NCI-H748 (cell line): ENCODE measurements at regions not wholly inside any gene's neighbourhood (a gene's known extent, or its start where the extent isn't known, plus 50 kb on each side); places are given as distances from the start of the nearest gene placed in this dataset.

Experiments
- DNase-seq: peaks from one replicate; lab custom pipeline; 2025; ENCODE audit not compliant: unreplicated experiment; lab: John Stamatoyannopoulos, UW

DNA sequence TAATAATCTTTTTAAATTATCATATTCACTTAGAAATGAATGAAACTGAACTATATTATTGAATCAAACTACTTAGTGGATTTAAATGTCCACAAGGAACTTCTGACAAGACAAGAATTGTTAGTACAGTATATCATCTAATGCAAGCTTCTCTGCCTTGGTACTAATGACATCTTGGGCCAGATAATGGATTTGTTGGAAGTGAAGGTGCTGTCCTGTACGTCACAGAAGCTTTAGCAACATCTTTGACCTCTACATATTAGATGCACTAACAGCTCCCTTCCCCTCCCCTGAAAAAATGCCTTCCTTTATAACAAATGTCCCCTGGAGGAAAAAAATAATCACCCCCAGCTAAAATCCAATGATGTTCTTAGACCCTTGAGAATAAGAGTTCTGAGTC, 695.8 kb upstream of the EYS start:
- DNase-seq: no peak

DNA sequence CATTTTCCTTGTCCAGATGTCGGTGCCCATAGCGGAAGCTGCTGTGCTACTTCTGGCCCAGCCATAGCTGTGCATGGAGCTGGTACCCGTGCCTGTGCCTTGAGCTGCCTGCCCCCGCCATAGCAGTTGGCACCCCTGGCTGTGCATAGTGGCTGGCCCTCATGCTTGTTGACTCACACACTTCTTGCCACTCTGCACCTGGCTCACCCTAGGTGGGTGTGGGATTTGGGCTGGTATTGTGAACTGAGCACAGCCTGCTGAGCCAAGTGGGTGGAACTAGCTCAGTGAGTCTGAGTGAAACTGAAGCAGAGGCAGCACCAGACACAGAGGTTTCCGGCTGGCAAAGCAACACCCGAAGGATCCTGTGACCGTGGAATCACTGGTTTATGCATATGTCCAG, 689.5 kb upstream of the EYS start:
- DNase-seq: peak; percentile 12

DNA sequence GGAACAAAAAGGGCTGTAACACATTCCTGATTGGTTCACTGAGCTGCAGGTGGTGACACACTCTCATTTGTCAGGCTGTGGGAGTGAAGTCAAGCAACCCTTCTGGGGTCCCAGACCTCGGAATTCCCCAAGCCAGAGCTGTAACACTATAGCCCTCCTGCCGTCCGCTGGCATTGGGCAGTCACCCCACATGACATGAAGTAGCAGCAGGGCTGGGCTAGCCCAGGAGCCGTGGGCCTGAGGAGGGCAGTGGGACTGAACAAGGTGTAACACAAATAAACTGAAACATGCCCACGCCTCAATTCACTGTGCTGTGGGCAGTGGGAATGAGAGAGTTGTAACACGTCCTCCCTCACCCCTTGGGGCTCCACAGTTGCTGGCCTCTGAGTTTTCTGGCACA, 689.1 kb upstream of the EYS start:
- no peak for DNase-seq

DNA sequence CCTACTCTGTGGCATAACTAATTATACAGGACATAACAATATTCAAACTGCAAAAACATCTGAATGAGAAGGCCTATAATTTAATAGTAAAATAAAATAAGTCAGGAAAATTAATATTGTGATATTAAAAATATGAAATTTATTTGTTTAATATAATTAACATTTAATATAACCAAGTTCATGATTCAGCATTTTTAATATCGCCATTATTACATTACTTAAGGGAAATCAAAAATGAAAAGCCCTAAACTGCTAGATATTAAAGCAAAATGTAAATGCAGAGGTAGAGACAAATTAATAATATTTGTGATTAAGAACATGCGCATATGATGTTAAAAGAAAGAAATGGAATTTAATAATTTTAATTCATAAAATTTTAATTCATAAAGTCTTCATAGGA, 683.4 kb upstream of the EYS start:
- DNase-seq: no peak

DNA sequence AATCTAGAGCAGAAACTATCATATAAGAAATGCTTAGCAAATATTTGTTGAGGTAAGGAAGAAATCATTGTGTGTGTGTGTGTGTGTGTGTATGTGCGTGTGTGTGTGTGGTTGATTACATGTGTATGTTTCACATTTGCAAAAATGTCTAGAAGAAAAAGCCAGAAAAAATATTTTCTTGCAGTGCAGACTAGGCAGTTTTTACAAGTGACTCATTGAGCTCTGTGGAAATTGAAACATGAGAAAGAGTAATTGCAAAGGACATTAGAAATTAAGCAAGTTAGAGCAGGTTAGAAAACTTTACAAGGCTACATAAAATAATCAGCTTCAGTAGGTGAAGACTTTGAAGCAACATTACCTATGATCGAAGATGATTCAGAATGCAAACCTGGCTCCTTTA, 669.0 kb upstream of the EYS start:
- no peak for DNase-seq

DNA sequence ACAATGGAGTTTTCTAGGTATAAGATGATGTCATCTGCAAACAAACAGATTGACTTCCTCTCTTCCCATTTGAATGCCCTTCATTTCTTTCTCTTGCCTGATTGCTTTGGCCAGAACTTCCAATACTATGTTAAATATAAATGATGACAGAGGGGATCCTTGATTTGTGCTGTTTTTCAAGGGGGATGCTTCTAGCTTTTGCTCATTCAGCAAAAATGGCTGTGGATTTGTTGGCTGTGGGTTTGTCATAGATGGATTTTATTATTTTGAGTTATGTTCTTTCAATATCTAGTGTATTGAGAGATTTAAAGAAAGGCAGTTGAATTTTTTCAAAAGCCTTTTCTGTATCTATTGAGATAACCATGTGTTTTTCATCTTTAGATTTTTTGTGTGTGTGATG, 662.4 kb upstream of the EYS start:
- no peak for DNase-seq

DNA sequence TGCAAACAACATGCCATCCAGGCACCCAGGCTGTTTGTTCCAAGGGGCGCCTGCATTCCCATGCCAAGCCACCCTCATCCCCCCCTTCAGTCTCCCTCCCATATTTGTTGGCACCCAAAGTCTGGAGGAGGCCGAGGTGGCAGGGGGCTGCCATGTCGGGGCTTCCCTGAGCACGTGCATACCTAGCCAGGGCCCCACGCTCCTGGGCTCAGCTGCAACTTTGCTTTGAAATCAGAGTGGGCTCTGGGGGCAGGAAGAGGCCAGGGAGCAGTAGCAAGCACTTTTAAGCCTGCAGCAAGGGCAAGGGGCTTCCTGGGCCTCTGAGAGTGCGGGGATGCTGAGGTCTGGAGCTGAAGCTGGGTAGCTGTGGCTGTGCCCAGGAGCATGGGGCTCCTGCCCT, 655.9 kb upstream of the EYS start:
- no peak for DNase-seq

DNA sequence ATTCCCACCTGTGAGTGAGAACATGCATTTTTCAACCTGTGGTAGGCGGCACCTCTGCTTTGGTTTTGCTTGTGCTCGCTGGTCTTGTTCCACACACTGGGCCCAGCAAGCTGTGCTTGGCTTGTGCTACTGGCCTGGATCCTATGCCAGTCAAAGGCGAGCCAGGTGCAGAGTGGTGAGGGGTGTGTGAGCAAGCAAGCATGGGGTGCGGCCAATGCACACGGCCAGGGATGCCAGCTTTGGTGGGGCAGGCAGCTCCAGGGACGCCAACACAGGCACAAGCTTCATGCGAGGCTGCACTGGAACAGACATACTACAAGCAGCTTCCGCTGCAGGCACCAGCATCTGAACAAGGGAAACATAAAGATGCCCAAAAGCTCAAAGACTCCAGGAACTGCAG, 654.9 kb upstream of the EYS start:
- no peak for DNase-seq

DNA sequence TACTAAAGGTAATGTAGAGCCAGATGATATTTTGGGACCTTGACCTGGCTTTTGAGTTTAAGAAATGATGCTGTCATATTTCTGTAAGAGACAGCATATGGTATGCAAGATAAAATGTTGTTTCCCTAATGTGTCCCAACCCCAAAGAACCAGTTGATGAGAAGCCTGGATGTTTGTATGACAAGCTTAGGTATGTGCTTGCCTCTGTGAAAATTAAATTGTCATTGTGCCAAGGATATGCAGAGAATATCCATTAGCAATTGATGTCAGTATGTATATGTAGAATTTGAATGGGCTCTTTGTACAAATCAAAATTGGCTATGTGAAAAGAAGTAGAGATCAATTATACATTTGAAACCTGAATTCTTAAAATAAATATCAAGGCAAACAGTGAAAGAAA, 650.8 kb upstream of the EYS start:
- no peak for DNase-seq

DNA sequence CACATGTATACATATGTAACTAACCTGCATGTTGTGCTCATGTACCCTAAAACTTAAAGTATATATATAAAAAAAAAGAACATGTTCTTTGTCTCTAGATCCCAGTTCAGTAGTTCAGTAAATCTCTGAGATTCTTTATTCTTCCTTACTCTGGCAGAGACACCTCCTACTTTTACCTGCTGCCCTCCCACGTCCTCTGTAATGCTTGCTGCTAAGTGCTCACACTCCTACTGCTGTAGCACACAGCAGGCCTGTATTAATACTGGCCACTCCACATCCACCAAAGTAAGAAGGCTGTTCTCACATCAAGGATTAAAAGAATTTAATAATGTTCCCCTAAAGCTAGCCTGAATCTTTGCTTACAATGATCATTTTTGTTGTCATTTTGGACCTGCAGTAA, 648.4 kb upstream of the EYS start:
- no peak for DNase-seq

DNA sequence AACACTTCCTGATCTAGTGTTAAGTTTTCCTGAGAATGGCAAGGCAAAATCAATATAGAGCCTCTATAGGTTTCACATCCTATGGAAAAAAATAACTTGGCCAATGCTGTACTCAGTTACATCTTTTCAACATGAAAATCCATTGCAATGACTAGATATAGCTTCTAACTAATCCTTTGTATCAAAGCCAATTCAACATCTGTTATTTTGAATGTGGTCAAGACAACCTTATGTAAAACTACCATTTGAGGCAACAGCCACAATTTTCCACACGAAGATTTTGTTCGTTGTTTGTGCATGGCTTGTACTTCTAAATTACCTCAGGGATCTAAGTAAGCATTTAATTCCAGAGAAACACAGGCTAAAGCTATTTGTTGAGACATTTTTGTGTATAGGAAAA, 637.8 kb upstream of the EYS start:
- no peak for DNase-seq

DNA sequence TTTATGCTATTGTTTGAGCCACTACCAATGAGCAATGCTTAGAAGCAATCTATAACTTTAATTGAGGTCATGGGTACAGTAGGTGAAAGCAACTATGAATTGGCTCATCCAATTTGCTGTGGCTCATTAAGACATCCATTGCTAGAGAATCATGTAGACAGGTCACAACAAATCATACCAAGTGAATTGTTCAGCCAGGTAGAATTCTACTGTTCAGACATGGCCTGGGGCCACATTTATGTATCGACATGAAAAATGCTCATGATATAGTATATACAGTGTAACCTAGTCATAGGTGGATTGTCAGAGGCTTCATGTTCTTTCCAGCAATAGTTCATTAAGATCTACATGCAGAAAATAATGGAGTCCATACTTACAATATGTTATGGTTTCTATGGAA, 633.7 kb upstream of the EYS start:
- no peak for DNase-seq

DNA sequence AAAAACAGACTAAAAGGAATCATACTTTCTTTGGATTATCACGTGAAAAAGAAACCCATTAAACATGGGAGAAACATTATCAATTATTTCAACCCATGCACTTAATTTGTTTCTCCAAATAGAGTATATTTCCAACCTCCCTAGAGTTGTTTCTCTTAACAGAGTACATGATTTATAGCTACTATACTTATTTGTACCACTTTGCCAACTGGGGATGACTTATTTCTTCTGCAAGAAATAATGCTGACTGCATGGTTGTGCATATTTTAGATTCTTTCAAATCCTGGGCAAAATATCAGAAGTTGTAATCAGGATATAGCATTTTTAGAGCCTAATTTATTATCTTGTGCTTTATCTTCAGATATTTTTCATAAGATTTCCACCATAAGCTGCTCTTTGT, 629.1 kb upstream of the EYS start:
- no peak for DNase-seq

DNA sequence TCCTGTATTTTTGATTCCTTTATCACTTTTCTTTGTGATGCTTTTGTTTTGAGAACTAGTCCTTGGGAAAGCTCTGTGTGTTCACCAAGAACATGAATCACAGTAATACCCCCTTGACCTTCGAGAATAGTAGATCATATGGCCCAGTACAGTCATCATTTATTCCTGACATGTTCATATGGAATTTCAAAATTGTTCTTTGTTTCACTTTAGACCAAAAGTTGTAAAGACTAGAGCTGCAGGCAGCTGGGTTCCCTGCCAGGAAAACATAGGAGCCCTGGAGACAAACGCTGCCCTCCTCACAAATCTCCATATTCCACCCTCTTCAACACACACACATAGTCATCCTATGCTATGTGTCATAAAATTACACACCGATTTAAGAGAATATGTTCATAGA, 621.2 kb upstream of the EYS start:
- no peak for DNase-seq

DNA sequence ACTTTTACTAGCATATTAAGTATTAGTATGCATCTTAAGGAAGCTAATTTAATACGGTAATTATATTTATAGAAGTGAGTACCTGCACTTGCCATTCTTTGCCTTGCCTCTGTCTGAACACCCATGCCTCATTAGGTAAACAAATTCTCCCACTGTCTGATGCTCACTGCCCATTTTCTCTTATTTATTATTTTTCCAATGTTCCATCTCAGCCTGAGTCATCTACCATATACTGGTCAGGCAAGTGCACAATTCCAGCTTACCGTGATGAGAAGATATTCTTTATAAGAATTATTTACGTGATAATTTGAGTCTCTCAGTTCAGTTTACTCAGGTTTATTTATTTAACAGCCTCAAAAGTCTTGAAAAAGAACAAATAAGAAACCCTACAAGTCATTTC, 619.2 kb upstream of the EYS start:
- no peak for DNase-seq

DNA sequence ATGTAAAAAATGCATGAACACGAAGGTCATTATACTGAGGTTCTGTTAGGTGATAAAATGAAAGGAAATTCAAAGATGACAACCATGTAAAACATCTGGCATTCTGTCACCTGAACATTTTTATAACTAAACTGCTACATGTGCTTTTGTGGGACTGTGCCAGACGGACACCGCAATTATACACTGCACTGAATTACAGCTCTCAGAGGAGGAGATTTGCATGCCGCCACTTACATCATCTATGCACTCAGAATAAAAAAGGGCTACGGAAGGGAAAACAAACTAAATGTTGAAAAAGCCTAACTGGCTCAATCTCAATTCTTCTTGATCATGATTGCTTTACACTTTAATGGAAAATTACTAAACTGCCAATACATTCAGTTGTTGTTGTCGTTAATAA, 614.0 kb upstream of the EYS start:
- DNase-seq: peak; percentile 36

DNA sequence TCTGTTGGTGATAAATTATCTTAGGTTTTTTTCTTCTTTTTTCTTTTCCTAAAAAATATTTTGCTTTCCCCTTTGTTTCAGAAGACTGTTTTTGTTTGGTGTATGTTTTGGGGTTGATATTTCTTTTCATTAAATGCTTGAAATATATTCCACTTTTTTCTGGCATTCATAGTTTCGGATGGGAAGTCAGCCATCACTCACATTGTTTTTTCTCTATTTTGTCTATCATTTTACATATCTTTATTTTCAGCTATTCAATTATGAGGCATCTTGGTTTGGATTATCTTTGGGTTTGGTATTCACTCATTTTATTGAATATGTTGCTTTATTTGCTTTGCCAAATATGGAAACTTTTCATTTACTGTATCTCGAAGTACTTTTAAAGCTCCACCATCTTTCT, 600.5 kb upstream of the EYS start:
- DNase-seq: peak; percentile 26

DNA sequence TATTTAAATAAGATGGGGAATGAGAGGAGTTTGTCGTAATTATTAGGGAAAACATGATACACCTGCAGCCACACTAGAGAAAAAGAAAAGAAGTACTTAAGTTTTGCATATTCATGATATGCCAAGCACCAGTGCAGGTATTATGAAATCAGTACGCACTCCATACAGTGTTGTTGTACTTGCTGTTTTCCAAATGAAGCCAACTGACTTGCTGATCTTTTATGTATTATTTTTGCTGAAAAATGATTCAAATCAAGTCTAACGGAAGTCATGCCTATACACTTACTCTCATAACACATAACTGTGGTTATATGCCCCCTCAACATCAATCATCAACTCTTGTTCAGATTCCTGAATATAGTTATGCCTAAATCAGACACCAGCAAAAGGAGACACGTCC, 584.9 kb upstream of the EYS start:
- DNase-seq: no peak

DNA sequence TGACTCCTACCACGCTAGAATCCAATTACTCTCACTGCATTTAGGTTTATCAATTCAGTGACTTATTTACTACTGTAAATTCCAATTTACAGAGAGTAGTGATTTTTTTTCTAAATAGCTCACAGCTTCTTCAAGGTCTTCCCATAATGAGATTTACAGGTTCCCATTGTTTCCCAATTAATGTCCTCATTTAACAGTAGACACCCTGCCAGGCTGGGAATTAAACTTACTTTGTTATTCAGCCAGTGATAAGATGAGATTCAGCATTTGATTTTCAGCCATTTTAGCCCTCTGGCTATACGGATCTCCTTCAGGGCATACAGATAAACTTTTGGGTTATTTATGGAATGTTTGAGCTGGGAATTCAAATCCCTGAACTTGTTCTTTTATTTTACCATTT, 582.9 kb upstream of the EYS start:
- no peak for DNase-seq

DNA sequence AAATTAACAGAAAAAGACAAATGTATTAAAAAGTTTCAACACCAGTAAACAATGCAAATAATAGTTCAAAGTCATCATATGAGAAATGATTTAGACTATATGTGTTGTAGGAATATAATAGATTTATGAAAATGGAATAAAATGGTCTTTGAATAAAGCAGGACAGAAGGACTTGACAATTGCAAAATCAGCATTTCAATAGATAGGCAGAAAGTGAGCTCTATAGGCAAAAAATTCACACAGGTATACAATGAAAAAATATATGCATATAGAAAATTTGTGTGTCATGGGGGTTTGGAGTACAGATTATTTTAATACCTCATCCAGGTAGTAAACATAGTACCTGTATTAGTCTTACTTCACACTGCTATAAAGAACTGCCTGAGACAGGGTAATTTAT, 571.1 kb upstream of the EYS start:
- no peak for DNase-seq

DNA sequence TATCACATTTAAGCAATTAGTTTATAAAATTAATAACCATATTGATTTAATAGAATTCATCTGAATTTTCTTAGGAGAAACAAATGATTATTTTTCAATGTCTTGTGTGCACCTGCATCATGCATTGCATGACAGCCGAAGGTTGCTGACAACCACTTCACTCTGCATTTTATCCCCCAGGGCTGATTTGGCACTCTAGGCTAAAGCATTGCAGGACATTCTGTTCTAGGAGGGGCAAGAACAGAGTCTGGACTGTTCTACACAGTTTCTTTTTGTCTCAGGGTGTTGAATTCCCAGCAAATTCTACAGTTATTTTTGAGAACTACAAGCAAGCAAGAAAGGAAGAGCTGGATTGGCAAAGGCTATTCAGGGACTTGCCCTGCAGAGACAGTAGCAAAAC, 570.4 kb upstream of the EYS start:
- no peak for DNase-seq

DNA sequence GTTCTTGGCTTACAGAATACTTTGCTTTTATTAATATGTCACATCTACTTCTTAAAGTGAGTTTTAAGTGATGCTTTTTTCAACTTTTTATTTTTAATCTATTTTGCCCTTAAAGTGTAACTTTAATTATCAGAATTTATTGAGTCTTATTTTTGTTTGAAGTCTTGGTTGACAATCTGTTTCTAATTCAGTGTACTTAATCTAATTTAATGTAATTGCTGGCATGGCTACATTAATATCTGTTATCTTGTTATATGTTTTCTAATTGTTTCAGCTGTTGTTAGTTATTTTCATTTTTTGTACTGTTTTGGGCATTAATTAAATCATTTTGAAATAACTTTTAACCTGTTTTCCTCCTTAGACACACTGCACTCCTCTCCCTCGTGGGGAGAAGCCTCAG, 558.7 kb upstream of the EYS start:
- no peak for DNase-seq

DNA sequence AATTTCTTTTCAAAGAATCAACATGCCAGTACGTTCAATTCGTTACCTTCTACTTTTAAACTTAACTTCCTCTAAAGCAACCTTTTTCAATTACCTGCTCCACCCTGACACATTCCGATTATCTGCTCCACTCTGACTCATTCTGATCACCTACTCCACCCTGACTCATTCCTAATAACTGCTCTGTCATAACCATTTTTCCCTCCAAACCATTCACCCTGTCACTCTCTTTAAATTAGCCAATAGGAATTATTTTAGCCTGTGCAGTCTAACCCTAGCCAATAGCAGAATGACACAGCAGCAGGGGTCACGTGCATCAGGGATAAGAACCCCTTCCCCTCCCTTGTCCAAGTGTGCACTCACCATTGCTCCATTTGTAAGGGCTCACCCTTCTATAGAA, 557.4 kb upstream of the EYS start:
- no peak for DNase-seq

DNA sequence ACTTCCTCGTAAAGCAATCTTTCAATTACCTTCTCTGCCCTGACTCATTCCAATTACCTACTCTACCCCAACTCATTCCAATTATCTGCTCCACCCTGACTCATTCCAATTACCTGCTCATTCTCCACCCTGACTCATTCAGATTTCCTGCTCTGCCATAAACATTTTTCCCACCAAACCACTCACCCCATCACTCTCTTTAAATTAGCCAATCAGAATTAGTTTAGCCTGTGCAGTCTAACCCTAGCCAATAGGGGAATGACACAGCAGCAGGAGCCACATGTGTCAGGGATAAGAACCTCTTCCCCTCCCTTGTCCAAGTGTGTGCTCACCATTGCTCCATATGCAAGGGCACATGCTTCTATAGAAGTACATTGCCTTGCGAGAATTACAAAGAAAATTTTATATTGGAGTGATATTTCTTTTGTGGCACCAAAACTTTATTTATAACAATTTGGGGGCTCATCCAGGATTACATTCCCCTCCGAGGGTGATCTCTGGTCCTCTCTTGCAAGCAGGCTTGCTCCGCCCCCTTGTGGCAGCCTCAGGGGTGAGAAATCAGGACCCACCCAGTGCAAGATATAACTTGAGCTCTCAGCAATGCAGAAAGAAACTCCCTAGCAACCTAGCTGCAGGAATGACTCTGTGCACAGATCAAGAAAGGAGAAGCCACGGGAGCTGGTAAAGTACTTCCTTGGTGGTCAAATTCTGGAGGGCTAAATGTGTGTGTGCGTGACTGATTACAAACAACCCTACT, 551.9 kb upstream of the EYS start:
- peak; percentile 17 for DNase-seq
